ENCODE measurements at regions not wholly inside any gene's neighbourhood (a gene's known extent, or its start where the extent isn't known, plus 50 kb on each side); places are given as distances from the start of the nearest gene placed in this dataset.

DNA sequence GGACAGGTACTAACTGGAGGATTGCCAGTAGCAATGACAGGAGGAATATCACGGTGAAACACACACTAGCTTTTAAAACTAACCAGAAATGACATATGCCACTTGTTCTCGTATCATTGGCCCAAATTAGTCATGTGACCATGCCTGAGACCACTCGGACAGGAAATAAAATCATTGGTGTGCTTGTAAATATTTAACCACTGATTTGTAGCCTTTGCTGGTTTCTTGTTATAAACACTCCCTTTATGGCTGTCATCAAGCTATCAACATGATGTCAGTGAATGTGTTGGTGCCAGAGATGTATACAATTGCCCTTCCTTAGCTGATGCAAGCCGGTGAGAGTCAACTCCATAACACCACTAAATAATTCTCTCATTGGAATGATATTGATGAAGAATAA is 123.7 kb upstream of the ANKH start:
- TF ChIP-seq, protein P1, sequence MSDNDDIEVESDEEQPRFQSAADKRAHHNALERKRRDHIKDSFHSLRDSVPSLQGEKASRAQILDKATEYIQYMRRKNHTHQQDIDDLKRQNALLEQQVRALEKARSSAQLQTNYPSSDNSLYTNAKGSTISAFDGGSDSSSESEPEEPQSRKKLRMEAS (IDR thresholded peaks at IDR 0.05) = no peak
- TF ChIP-seq EP300 (IDR thresholded peaks at IDR 0.05; ENCODE audit: borderline replicate concordance) (no peak), EGR1 (IDR thresholded peaks at IDR 0.05) (no peak), TEAD4 (IDR thresholded peaks at IDR 0.05) (no peak), NFIC (IDR thresholded peaks at IDR 0.05) (no peak), FOXM1 (IDR thresholded peaks at IDR 0.05; ENCODE audit: borderline replicate concordance, low read depth) (no peak), CEBPB (IDR thresholded peaks at IDR 0.05) (no peak), YY1 (IDR thresholded peaks at IDR 0.05; ENCODE audit: low read depth) (no peak), TAF1 (IDR thresholded peaks at IDR 0.05; ENCODE audit: low read depth) (no peak), RAD21 (IDR thresholded peaks at IDR 0.05; ENCODE audit: low read depth) (no peak), TCF12 (IDR thresholded peaks at IDR 0.05; ENCODE audit: low read depth) (no peak)
- TF ChIP-seq, protein P2, sequence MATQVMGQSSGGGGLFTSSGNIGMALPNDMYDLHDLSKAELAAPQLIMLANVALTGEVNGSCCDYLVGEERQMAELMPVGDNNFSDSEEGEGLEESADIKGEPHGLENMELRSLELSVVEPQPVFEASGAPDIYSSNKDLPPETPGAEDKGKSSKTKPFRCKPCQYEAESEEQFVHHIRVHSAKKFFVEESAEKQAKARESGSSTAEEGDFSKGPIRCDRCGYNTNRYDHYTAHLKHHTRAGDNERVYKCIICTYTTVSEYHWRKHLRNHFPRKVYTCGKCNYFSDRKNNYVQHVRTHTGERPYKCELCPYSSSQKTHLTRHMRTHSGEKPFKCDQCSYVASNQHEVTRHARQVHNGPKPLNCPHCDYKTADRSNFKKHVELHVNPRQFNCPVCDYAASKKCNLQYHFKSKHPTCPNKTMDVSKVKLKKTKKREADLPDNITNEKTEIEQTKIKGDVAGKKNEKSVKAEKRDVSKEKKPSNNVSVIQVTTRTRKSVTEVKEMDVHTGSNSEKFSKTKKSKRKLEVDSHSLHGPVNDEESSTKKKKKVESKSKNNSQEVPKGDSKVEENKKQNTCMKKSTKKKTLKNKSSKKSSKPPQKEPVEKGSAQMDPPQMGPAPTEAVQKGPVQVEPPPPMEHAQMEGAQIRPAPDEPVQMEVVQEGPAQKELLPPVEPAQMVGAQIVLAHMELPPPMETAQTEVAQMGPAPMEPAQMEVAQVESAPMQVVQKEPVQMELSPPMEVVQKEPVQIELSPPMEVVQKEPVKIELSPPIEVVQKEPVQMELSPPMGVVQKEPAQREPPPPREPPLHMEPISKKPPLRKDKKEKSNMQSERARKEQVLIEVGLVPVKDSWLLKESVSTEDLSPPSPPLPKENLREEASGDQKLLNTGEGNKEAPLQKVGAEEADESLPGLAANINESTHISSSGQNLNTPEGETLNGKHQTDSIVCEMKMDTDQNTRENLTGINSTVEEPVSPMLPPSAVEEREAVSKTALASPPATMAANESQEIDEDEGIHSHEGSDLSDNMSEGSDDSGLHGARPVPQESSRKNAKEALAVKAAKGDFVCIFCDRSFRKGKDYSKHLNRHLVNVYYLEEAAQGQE (IDR thresholded peaks at IDR 0.05; ENCODE audit: low read depth) = no peak

Data from Ishikawa (cell line).